ENCODE measurements at regions not wholly inside any gene's neighbourhood (a gene's known extent, or its start where the extent isn't known, plus 50 kb on each side); places are given as distances from the start of the nearest gene placed in this dataset.

- DNase-seq (ENCODE audit: low read depth in 1 of 2, low spot score in 1 of 2): no peak
- no peak overlapping the region for H3K27ac ChIP-seq (replicated peaks)
- no peak for TF ChIP-seq GABPA (IDR thresholded peaks at IDR 0.05; ENCODE audit: low read depth)
- no peak for TF ChIP-seq REST (IDR thresholded peaks at IDR 0.05; ENCODE audit: insufficient replicate concordance, low read depth)
- TF ChIP-seq SPI1 (IDR thresholded peaks at IDR 0.05; ENCODE audit: borderline replicate concordance, low read depth): no peak
- no peak for TF ChIP-seq POLR2AphosphoS5 (IDR thresholded peaks at IDR 0.05; ENCODE audit: low read depth)
- no peak for TF ChIP-seq CTCF (IDR thresholded peaks at IDR 0.05; ENCODE audit: insufficient read depth, low read length)
These were observed 325.5 kb downstream of the GPR37 start for GRCh38 chr7:124440081-124440480.

DNA sequence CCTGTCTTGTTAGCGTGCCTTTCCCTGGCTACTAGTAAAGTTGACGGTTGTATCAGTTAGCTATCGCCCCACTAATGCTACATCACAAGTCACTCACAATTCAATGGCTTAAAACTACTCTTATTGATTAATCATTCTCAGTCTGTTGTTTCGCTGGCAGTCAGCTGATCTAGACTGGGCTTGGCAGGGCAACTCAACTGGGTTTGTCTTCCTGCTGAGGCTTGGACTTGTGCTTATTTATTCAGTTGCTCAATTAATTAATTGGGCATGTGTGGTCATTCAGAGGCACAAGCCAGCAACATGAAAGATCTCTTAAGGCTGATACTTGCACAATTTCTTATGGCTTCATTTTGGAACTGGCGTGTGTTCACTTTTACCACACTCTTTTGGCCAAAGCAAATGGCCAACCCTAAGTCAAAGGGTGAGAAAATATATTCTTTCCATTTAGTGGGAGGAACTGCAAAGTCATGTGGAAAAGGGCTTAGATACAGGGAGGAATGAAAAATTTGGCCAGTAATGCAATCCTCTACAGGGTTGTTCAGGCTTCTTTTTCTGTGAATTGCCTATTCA lies 333.5 kb downstream of the GPR37 start:
- no peaks in the 10 kb centered on the region for H3K27me3 ChIP-seq (ENCODE audit: insufficient read depth, poor library complexity, severe bottlenecking)
- no peak for TF ChIP-seq SPI1 (IDR thresholded peaks at IDR 0.05; ENCODE audit: borderline replicate concordance, low read depth)
- TF ChIP-seq REST (IDR thresholded peaks at IDR 0.05; ENCODE audit: insufficient replicate concordance, low read depth): no peak
- TF ChIP-seq CTCF (IDR thresholded peaks at IDR 0.05; ENCODE audit: insufficient read depth, low read length): no peak
- no peak for TF ChIP-seq GABPA (IDR thresholded peaks at IDR 0.05; ENCODE audit: low read depth)
- no peak for TF ChIP-seq POLR2AphosphoS5 (IDR thresholded peaks at IDR 0.05; ENCODE audit: low read depth)
- H3K4me3 ChIP-seq (replicated peaks; ENCODE audit: insufficient read depth, low read length): no peak overlapping the region
- no peak overlapping the region for H3K27ac ChIP-seq (replicated peaks)
- no peak for DNase-seq (ENCODE audit: low read depth in 1 of 2, low spot score in 1 of 2)

More at GRCh38 chr7:124440081-124440480, 325.5 kb downstream of the GPR37 start:
- H3K27me3 ChIP-seq (ENCODE audit: insufficient read depth, poor library complexity, severe bottlenecking): no peaks in the 10 kb centered on the region
- no peak overlapping the region for H3K4me3 ChIP-seq (replicated peaks; ENCODE audit: insufficient read depth, low read length)

GRCh38 chr7:124429923-124430322 lies 335.7 kb downstream of the GPR37 start:
- Histone ChIP-seq H3K27me3 (ENCODE audit: insufficient read depth, poor library complexity, severe bottlenecking) (no peaks in the 10 kb centered on the region), H3K4me3 (replicated peaks; ENCODE audit: insufficient read depth, low read length) (no peak overlapping the region), H3K27ac (replicated peaks) (no peak overlapping the region)
- DNase-seq (ENCODE audit: low read depth in 1 of 2, low spot score in 1 of 2): no peak
- TF ChIP-seq CTCF (IDR thresholded peaks at IDR 0.05; ENCODE audit: insufficient read depth, low read length): no peak
- TF ChIP-seq POLR2AphosphoS5 (IDR thresholded peaks at IDR 0.05; ENCODE audit: low read depth): no peak
- TF ChIP-seq GABPA (IDR thresholded peaks at IDR 0.05; ENCODE audit: low read depth): no peak
- TF ChIP-seq REST (IDR thresholded peaks at IDR 0.05; ENCODE audit: insufficient replicate concordance, low read depth): no peak

All from HL-60 (cell line).